Stimulated activated CD4-positive, alpha-beta T cell treated with anti-CD3 and anti-CD28 coated beads, Interleukin-12 subunit alpha, Interleukin-12 subunit beta, amount 100 ng/mL, for 24 hours (primary cell): ENCODE measurements at regions not wholly inside any gene's neighbourhood (a gene's known extent, or its start where the extent isn't known, plus 50 kb on each side); places are given as distances from the start of the nearest gene placed in this dataset.
"Not testable (repeated sequence)": the region's sequence is repeated elsewhere in the genome, so short reads cannot be mapped to it uniquely, and the experiment has no call there.

Experiments
- DNase-seq, 2 experiments: peaks; one replicate each; pipeline ENCODE4 v3.0.0-alpha.2; 2020; ENCODE audit warnings: low read depth in 2 of 2

GRCh38 chr14:43308421-43309110, 1198.5 kb downstream of the FSCB start:
- no peak for DNase-seq

- no peak for DNase-seq
Observed at GRCh38 chr14:43307836-43308235, 1199.2 kb downstream of the FSCB start.

GRCh38 chr14:43306053-43306452, 1201.0 kb downstream of the FSCB start:
- no peak for DNase-seq

GRCh38 chr14:43297794-43298193, 1209.3 kb downstream of the FSCB start:
- no peak for DNase-seq

- DNase-seq = not testable (repeated sequence)
Observed at GRCh38 chr14:43296061-43296460, 1211.0 kb downstream of the FSCB start.

GRCh38 chr14:43285575-43285974, 1221.5 kb downstream of the FSCB start:
- DNase-seq = no peak

- no peak for DNase-seq
Observed at GRCh38 chr14:43260056-43260455, 1247.0 kb downstream of the FSCB start.

- DNase-seq = no peak
Observed at GRCh38 chr14:43258396-43258795, 1248.7 kb downstream of the FSCB start.

GRCh38 chr14:43256996-43257395, 1250.1 kb downstream of the FSCB start:
- not testable (repeated sequence) for DNase-seq

- DNase-seq = no peak
Observed at GRCh38 chr14:43252866-43253265, 1254.2 kb downstream of the FSCB start.

GRCh38 chr14:43249591-43249990, 1257.5 kb downstream of the FSCB start:
- DNase-seq = no peak

- no peak for DNase-seq
Observed at GRCh38 chr14:43249116-43249515, 1258.0 kb downstream of the FSCB start.

GRCh38 chr14:43247877-43248276, 1259.2 kb downstream of the FSCB start:
- no peak for DNase-seq

- no peak for DNase-seq
Observed at GRCh38 chr14:43244142-43244625, 1262.9 kb downstream of the FSCB start.

GRCh38 chr14:43243168-43243567, 1263.9 kb downstream of the FSCB start:
- no peak for DNase-seq

- DNase-seq = no peak
Observed at GRCh38 chr14:43232261-43232660, 1274.8 kb downstream of the FSCB start.

- no peak for DNase-seq
Observed at GRCh38 chr14:43215524-43215923, 1291.6 kb downstream of the FSCB start.

- DNase-seq = no peak
Observed at GRCh38 chr14:43207189-43207588, 1299.9 kb downstream of the FSCB start.

- DNase-seq = no peak
Observed at GRCh38 chr14:43204816-43205215, 1302.3 kb downstream of the FSCB start.

- no peak for DNase-seq
Observed at GRCh38 chr14:43200519-43200918, 1306.6 kb downstream of the FSCB start.

- no peak for DNase-seq
Observed at GRCh38 chr14:43198465-43198864, 1308.6 kb downstream of the FSCB start.

GRCh38 chr14:43184540-43184939, 1322.5 kb downstream of the FSCB start:
- DNase-seq = no peak

GRCh38 chr14:43183916-43184315, 1323.2 kb downstream of the FSCB start:
- no peak for DNase-seq

GRCh38 chr14:43175896-43176295, 1331.2 kb downstream of the FSCB start:
- no peak for DNase-seq
